ENCODE measurements at regions not wholly inside any gene's neighbourhood (a gene's known extent, or its start where the extent isn't known, plus 50 kb on each side); places are given as distances from the start of the nearest gene placed in this dataset.
"Not testable (repeated sequence)": the region's sequence is repeated elsewhere in the genome, so short reads cannot be mapped to it uniquely, and the experiment has no call there.

DNA sequence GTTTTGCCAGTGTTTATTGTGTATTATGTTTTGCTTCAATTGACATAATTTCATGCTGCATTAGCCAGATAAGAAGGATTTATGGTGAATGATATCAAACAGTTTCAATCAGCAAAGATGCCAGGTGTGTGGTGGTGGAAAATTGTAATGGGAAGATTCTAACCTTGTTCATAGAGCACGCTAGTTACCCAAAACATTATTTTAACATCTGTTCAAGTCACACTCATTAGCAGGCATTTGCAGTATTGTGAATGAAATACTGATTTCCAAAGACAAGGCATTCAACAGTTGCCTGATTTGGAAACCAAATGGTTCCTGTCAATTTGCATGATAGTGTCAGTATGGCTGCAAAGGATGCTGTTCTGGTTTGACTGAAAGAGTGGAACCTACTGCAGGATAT lies 129.7 kb downstream of the EPC1 start:
- DNase-seq (ENCODE audit: low spot score): no peak

DNA sequence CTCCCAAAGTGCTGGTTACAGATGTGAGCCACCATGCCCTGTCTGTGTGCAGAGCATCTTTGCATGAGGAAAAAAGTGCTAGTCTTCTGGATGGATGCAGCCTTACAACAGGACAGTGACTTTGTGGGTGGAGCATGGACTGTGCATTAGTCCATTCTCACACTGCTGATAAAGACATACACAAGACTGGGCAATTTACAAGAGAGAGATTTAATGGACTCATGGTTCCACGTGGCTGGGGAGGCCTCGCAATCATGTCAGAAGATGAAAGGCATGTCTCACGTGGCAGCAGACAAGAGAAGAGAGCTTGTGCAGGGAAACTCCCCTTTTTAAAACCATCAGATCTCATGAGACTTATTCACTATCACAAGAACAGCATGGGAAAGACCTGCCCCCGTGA lies 133.1 kb downstream of the EPC1 start:
- DNase-seq (ENCODE audit: low spot score): not testable (repeated sequence)

DNA sequence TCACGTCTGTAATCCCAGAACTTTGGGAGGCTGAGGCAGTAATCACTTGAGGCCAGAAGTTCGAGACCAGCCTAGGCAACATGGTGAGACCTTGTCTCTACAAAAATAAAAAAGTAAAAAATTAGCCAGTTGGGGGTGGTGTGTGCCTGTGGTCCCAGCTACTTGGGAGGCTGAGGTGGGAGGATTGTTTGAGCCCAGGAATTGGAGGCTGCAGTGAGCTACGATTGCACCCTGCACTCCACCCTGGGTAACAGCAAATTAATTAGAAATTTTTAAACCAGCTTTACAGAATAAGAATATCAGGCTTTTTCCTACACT lies 136.0 kb downstream of the EPC1 start:
- no peak for DNase-seq (ENCODE audit: low spot score)

DNA sequence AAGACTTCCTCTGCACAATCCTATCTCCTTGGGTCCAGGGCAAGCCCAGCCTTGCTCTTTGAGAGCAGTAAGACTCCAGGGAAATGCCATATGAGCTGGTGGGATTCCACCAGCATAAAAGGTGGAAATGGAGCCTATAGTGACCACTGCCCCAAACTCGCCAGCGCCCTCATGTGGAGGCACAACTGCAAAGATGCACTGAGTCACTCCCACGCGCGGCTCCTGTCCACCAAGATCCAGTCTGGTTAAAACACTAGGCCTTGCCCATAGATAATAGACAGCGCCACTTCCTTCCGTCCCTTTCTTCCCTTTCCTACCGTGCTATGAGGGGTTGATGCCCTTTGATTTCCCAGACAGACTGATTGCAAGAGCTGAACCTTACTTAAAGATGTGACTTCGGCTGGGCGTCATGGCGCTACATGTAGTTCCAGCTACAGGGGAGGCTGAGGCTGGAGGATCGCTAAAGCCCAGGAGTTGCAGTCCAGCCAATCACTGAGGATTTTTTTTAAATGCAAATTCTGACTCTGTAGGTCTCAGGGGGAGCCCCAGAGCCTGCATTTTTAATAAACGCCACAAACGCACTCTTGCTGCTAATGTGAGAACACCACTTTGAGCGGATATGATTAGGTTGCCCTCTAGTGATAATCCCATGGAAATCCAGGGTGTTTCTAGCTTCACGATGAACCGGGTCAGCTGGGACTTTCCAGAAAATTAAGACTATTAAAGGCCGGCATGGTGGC lies 136.5 kb downstream of the EPC1 start:
- DNase-seq (ENCODE audit: low spot score): peak; percentile 48

DNA sequence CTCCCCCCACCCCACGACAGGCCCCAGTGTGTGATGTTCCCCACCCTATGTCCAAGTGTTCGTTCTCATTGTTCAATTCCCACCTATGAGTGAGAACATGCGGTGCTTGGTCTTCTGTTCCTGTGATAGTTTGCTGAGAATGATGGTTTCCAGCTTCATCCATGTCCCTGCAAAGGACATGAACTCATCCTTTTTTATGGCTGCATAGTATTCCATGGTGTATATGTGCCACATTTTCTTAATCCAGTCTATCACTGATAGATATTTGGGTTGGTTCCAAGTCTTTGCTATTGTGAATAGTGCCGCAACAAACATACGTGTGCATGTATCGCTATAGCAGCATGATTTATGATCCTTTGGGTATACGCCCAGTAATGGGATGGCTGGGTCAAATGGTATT lies 139.0 kb downstream of the EPC1 start:
- not testable (repeated sequence) for DNase-seq (ENCODE audit: low spot score)

DNA sequence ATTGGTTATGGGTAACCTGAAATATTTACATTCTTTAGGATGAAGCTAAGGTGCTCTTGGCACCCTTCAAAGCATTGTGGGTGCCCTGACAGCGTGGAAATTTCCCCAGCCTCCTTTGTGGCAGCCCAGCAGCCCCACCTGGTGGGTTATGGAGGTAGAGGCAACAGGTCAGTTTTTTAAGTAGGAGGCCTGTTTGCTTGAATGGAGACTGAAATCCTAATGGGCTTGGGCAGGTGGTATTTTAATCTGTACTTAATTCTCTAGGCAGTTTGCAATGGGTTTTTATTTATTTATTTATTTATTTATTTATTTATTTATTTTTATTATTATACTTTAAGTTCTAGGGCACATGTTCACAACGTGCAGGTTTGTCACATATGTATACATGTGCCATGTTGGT lies 139.4 kb downstream of the EPC1 start:
- peak; percentile 45 for DNase-seq (ENCODE audit: low spot score)

DNA sequence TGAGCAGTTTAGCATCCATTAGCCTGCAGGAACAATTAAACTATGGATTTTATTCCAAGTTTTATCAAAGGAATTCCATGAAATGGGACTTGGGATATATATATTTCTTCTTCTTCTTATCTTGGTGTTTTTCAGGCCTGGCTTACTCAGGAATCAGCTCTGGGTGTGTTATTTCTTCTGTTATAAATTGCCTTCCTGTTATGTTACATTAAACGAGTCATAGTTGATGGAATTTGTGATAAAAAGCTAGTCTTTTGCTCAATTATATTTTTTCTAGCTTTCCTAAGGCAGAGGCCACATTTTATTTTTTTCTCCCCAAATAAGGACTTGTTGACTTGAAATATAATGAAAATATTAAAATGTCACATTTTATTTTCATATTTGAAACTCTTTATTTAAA lies 141.3 kb downstream of the EPC1 start:
- no peak for DNase-seq (ENCODE audit: low spot score)

DNA sequence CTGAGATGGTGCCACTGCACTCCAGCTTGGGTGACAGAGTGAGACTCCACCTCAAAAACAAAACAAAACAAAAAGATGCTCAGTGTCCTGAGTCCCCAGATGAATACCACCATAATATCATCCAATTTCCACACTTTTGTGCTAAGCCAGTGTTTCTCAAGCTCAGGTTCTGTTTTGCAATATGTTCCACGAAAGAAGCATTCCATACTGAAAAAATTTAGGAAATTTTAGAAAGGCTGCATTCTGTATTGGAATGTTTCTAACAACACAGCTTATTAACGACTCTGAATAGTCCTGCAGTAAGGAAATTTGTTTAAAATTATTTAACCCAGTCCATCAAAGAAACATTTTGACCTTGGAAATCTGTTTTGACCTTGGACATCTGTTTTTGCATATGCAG lies 142.4 kb downstream of the EPC1 start:
- DNase-seq (ENCODE audit: low spot score): no peak

DNA sequence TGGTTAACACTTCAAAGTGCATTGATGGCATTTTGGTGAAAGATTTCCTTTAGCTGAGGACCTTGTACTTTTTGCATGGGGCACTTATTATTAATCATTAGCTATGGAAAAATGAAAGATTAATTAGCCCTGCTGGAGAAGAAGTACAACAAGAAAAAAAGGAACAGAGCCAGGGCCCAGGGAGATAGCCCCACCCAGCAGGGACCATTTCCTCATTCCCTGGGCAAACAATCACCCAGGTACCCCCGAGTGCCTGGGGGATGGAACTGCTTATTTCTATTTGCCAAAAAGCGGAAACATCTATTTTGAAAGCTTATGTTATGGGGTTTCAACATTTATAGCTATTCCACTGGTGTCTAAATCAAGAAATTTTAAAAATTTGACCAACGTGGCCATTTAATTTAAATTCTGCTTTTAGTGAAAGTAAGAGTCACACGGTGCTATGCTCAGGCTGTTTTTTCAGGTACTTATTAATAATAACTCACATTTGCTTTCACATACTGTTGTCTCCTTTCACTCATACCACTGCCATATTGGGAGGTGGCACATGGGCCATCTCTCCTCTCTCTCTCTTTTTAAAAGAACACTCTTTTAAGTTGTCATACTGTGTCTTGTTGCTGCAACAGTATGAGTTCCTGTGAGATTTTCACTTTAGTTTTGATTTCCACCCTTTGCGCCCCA lies 143.6 kb upstream of the KIF5B start:
- DNase-seq (ENCODE audit: low spot score): peak; percentile 25

DNA sequence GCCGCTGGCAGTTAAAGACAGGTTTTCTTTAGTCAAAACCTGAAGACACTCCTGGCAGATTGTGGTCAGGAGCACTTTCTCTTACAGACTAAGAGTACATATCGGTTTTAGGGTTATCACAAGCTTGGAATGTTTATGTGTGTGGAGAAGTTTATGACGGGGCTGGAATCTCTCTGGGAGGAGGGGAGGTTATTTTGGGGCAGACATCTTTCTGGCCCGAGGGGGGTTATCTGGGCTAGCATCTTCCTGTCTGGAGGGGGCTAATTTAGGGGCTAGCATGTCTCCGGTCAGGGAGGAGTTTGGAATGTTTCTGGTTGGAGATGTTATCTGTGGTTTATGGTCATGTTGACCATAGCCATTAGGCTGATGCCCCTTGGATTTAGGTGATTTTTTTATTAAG lies 141.2 kb upstream of the KIF5B start:
- no peak for DNase-seq (ENCODE audit: low spot score)

DNA sequence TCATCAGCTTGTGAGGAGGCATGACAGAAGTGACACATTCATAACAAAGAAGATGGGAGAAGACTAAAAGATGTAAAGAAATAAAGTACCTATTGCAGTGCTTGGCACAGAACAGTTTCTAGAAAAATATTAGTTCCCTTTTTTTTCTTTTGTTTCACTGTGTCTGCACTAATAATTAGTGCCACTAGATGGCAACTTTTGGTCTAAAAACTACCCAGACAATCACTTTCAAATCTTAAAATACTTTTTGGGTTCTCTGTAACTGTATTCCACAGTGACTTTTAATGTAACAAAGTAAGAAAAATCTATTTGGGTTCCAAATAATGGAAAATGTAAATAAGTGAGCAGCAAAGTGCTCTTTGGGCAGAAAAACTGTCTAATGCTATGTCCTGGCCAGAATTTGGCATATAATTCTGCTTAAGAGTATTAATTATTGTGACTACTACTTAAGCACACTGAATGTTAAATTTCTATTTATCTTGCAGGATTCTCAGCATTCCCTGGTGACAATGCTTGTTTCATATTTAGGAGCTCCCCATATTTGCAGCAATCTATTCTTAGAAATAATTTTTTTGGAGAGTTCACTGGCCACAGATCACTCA lies 134.8 kb upstream of the KIF5B start:
- peak; percentile 24 for DNase-seq (ENCODE audit: low spot score)

DNA sequence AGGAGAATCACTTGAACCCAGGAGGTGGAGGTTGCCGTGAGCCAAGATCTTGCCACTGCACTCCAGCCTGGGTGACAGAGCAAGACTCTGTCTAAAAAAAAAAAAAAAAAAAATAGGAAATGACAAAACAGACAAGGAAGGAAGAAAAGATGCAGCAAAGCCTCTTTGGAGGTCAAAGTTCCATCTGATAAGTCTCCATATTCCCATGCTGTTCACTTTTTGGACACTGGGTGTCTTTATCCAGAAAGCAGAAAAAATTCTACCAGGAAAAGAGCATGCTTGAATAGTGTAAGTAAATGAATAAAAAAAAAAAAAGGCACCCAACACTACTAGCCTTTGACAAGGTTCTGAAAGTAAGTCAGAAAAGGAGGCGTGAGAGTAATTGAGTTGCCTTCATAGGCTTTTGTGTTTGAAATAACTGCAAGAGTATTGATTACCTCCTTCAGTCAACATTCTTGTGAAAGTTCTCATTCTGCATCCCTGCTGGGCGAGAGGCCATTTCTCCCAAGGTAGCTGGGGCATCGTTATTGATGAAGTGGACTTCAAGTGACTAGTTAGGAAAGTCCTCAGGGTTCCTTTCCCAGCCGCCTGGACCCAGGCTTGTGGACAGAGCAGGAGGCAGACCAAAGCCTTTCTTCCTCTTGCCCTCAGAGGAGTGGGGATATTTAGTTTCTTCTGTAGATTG lies 133.3 kb upstream of the KIF5B start:
- peak; percentile 32 for DNase-seq (ENCODE audit: low spot score)

DNA sequence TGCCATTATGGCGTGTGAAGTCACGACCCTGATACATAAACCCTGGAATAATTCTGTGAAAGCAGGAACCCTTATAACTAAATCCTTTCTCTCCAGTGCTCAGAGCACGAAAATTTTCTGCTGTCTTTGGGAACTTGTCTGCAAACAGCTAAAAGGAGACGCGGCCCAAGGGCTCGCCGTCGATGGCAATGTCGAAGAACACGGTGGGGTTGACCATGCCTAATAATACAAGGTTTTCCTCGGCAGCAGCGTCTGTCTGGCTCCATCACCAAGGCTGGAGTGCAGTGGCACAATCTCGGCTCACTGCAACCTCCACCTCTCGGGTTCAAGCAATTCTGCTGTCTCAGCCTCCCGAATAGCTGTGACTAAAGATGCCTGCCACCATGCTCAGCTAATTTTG lies 132.4 kb upstream of the KIF5B start:
- DNase-seq (ENCODE audit: low spot score): not testable (repeated sequence)

DNA sequence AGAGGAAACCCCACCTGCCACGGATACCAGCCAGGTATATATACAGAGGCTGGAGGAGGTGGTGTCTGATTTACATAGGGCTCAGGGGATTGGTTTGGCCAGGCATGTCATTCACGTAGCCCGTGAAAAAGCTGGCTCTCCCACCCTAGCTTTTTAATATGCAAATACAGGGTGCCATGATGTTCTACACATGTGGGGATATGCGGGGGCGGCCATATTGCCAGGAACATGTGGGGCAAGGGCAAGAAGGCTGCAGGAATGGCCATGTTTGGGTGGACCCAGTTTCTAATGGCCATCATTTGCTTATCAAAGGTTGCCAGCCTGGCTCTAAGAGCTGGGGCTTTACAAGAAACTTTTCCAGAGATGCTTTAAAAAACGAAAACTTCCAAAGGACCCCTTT lies 131.5 kb upstream of the KIF5B start:
- DNase-seq (ENCODE audit: low spot score): no peak

DNA sequence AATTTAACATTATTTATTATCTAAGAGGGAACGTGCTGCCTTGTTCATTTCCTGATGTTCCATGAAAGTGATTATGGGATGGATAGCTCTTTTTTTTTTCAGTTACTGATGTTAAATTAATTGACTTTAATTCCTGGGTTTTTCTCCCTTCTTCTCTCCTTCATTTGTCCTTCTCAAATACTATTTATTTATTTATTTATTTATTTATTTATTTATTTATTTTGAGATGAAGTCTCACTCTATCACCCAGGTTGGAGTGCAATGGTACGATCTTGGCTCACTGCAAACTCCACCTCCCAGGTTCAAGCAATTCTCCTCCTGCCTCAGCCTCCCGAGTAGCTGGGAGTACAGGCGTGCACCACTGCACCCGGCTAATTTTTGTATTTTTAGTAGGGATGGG lies 127.4 kb upstream of the KIF5B start:
- DNase-seq (ENCODE audit: low spot score): not testable (repeated sequence)

DNA sequence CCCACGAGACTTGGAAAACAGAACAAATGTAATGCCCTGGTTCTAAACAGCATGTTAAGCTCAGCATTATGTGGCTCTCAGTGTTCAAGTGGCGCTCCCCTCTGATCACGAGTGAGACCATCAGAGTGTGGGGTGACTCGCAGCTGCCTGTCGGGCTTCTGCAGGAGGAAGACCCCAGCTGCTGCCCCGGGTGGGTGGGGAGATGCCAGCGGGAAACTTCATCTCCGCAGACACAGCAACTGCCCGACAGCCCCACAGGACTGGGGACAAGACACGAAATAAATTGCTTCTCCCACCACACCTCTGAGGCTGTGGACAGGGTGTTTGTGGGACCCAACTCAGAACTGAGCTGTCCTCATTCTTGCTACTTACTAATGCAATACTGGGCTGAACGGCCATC lies 126.3 kb upstream of the KIF5B start:
- no peak for DNase-seq (ENCODE audit: low spot score)

DNA sequence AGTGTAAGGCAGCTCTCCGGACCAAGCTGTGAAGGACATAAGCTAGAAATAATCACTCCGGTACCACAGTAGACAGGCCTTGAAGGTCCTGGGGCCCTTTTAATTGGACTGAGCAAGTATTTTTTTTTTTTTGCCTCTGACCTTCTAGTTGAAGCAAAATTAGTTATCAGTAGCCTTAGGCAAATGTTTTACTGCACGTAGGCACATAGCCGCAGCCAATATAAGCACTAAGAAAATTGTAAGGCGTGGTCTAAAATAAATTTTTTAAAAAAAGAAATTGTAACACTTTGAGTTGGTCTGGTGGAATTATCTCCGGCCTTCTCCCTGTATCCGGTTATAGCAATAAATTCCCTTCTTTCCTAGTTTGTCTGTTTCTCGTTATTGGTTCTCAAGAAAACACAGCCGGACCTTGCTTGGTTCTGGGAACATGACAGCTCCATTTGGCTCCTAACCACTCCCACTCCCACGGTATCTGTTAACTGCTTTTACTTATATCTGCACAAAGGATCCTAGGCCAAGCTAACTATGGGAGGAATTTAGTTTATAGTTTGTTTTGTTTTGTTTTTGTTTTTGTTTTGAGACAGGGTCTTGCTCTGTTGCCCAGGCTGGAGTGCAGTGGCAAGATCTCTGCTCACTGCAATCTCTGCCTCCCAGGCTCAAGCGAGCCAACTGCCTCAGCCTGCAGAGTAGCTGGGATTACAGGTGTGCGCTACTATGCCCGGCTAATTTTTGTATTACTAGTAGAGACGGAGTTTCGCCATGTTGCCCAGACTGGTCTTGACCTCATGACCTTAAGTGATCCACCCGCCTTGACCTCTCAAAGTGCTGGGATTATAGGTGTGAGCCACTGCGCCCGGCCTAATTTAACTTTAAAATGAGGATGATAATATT lies 124.4 kb upstream of the KIF5B start:
- no peak for DNase-seq (ENCODE audit: low spot score)

DNA sequence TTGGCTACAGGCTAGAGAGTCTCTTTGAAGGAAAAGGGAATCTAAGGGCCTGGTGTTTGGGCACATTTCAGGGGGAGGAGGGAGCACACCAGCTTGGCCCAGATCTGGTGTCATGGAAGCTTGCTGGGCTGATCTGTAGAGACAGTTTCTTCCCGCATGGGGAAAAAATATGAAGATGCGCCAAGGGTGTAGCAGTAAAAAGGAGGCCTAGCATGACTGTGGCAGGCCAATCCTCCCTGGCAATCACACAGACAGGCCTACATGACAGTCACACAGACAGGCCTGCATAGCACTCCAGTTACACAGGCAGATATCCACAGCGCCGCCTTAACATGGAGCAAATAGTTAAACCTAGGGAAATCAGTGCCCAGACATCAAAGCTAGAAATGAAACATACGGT lies 123.6 kb upstream of the KIF5B start:
- no peak for DNase-seq (ENCODE audit: low spot score)

DNA sequence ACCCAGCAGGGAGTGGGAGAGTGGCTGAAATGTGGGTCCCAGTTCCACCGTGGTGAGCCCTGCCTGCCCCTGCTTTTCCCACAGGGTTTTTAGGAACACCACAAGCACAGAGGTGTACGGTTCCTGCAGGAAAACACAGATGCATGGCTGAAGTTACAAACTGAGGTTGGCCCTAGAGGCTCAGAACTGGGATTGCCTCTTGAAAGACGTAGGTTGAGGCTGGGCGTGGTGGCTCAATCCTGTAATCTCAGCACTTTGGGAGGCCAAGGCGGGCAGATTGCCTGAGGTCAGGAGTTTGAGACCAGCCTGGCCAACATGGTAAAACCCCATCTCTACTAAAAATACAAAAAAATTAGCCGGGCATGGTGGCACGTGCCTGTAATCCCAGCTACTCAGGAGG lies 121.4 kb upstream of the KIF5B start:
- DNase-seq (ENCODE audit: low spot score): not testable (repeated sequence)

DNA sequence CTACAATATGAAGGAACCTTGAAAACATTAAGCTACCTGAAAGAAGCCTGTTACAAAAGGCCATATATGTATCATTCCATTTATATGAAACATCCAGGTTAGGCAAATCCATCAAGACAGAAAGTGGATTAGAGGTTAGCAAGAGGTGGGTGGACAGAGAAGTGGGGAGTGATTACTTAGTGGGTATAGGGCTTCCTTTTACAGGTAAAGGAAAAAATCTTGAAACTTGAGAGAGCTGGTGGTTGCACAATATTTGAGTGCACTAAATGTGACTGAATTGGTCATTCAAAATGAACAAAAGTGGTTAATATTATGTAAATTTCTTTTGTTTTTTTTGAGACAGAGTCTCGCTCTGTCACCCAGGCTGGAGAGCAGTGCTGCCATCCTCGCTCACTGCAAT lies 119.4 kb upstream of the KIF5B start:
- DNase-seq (ENCODE audit: low spot score): no peak

DNA sequence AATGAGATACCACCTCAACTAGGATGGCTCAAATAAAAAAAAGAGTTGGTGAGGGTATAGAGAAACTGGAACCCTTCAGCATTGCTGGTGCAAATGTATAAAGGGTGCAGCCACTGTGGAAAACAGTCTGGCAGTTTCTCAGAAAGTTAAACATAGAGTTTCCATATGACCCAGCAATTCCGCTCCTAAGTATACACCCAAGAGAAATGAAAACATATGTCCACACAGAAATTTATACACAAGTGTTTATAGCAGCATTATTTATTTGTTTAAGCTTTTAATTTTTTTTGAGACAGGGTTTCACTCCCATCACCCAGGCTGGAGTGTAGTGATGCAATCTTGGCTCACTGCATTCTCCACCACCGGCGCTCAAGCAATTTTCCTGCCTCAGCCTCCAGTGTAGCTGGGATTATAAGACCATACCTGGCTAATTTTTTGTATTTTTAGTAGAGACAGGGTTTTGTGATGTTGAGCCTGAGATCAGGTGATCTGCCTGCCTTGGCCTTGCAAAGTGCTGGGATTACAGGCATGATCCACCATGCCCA lies 118.2 kb upstream of the KIF5B start:
- DNase-seq (ENCODE audit: low spot score): no peak

DNA sequence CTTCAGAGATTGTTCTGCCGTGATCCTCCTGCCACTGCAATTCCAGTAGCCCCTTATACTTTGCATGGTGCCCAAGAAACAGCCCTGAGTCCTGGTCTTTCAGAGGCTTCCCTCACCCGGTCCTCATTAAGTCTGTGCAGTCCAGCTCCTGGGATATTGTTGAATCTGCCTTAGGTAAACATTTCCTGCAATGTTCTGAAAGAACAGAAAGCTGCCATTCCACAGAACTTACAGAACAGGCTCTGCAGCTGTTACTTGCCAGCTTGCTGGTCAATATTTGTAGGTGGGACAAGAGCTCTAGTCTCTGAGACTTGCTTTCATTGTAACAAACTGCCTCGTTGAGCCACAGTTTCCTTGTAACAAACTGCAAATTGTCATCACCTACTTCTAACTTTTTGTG lies 115.0 kb upstream of the KIF5B start:
- no peak for DNase-seq (ENCODE audit: low spot score)
